Renal cortex interstitium (tissue), 11 donors: ENCODE measurements at regions not wholly inside any gene's neighbourhood (a gene's known extent, or its start where the extent isn't known, plus 50 kb on each side); places are given as distances from the start of the nearest gene placed in this dataset.
"Not testable (repeated sequence)": the region's sequence is repeated elsewhere in the genome, so short reads cannot be mapped to it uniquely, and the experiment has no call there.

Source experiments
- DNase-seq, 11 donors: peaks; one replicate each; pipeline ENCODE4 v3.0.0-alpha.2; 2013; ENCODE audit warnings: low read depth in 9 of 11, low spot score in 4 of 11; ENCODE audit errors: extremely low read depth in 1 of 11

DNA sequence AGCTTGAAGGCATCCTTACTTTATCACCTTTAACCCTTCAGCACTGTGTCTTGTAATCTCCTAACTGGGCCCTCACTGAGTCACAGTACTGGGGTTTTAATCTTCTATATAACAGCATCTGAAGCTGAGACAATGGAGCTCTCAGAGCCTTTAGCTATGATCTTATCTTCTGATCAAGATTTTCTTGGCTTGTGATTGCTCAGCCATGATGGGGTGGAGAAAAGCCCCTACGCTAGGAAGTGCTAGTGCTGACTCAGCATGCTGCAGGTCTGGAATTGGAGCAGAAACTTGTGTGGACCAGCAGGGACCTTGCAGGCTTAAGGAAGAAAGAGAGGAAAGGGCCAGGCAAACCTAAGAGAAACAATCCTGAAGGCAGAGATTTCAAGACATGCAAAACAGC, 71.7 kb upstream of the EED start:
- no peak for DNase-seq

DNA sequence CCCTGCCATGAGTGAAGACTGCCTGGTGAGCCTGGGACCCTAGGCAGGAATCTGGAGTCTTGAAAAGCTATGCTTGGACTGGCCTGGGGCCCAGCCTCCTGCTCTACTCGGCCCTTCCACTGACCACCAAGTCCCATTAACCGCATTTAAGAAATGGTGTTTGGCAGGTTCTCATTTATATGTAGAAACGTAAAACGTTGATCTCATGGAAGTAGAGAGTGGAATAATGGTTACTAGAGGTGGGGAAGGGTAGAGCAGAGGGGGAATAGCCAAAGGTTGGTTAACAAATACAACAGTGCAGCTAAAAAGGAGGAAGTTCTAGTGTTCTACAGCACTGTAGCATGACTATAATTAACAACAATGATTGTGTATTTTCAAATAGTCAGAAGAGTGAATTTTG, 72.9 kb upstream of the EED start:
- DNase-seq, result no peak

DNA sequence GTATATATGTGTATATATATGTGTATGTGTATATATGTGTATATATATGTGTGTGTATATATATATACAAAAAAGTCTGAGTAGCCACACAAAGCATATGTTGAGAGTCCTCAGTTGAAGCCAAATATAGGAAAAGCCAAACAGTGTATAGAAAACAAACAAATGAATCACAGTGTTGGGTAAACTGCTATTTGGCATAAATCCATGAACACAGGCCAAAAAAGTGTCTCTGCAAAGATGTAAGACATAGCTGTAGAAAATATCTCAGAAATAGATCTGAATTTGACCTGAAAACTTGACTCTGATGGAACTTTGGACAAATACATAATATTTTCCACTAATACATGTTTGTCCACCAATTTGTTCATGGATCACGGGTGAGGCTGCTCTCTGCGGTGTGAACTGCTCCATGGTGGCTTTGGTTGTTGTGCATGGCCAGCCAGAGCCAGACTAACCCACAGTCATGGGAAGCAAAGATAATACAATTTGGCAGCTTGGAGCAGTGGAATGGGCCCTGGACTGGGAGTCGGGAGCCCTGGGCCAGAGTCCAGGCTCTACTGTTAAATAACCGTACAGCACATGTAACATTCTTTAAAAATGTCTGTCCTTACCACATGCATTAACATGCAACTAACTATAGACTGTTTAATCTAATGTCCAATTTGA, 76.9 kb upstream of the EED start:
- no peak for DNase-seq

DNA sequence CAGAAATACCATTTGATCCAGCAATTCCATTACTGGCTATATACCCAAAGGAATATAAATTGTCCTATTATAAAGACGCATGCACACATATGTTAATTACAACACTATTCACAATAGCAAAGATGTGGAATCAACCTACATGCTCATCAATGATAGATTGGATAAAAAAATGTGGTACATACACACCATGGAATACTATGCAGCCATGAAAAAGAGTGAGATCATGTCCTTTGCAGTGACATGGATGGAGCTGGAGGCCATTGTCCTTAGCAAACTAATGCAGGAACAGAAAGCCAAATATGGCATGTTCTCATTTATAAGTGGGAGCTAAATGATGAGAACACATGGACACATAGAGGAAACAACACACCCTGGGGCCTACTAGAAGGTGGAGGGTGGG, 78.3 kb upstream of the EED start:
- not testable (repeated sequence) for DNase-seq

DNA sequence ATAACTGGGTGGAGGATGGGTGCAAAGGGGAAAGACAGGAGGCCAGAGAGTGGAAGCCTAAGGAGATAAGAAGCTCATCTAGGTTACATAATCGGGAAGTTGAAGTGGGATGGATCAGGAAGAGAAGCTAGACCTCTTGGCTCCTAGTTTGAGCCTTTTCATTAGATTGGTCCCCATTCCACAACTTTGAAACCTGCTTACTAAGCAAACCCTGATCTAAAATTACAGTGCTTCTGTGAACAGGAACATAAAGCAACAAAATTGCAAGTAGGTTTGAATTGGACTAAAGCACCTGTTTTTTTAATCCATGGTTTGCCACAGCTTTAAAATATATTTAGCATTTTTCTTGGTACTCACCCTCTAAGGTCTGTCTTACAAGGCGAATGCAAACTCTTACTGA, 80.4 kb upstream of the EED start:
- DNase-seq, result no peak

DNA sequence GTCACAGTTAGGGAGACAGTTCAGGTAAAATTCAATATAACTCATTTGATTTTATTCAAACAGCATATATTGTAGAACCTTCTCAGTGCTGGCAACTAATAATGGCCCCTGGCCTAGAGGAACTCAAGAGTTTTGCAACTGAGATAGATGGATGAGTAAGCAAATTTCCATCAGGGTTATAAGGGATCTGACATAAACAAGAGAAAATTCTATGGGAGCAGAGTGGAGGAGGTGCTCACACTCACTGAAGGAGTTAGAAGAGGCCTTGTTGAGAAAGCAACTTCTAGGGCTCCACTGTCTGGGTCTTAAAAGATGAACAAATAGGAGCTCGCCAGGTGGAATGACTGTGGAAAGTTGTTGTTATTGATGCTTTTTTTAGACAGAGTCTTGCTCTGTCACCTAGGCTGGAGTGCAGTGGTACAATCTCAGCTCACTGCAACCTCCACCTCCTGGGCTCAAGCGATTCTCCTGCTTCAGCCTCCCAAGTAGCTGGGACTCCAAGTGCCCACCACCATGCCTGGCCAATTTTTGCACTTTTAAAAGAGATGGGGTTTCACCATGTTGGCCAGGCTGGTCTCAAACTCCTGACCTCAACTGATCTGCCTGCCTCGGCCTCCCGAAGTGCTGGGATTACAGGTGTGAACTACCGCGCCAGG, 81.2 kb upstream of the EED start:
- DNase-seq, result not testable (repeated sequence)

DNA sequence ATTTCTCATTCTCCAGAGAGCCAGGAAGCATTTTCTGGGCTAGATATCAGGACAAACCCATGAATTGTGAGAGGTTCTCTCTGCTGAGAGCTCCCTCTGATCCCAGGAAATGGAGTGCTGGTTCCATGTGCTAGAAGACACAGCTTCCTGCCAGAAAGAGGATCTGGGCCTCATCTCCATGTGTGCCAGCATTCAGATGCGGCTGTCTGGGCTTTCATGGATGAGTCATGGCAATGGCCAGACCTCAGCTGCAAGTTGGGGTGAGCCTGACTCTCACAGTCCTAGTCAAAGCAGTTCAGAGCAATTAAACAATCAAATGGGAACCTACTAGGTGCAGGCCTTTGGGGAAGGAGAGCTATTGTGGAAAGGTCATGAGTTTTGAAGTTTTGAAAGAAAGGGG, 82.3 kb upstream of the EED start:
- no peak for DNase-seq

DNA sequence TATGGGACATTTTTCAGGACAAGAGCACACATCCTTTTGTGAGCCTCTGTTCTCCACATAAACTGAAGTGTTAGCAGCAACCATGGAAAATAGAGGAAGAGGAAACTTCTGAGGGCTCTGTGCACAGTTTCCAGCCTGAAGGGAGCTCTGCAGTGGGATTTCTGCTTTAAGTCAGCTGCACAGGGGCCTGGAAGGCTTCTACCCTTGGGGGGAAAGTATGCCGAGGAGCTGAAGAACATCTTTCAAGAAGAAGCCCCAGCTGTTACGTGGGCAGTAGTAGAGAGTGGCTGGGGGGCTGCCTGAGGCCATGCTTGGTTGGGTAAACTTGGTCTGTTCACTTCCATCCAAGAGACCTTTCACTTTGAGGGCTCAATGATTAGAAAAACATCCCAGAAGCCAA, 82.7 kb upstream of the EED start:
- no peak for DNase-seq

DNA sequence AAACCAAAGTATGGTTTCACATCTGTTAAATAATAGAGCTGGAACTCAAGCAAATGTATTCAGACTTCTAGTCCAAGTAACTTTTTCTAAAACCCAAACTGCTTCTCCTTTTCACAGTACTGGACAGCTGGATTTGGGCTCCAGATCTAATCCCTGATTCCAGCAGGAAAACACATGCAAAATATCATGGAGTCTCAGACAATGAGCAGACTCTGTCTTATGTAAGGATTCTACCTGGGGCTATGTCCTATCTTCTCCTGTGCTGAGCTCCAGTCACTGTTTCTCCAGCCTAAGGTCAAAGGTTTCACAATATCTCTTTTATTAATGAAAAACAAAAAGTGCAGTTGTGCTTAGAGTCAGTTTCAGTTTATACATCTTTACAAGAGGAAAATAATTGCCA, 83.2 kb upstream of the EED start:
- DNase-seq, result no peak

DNA sequence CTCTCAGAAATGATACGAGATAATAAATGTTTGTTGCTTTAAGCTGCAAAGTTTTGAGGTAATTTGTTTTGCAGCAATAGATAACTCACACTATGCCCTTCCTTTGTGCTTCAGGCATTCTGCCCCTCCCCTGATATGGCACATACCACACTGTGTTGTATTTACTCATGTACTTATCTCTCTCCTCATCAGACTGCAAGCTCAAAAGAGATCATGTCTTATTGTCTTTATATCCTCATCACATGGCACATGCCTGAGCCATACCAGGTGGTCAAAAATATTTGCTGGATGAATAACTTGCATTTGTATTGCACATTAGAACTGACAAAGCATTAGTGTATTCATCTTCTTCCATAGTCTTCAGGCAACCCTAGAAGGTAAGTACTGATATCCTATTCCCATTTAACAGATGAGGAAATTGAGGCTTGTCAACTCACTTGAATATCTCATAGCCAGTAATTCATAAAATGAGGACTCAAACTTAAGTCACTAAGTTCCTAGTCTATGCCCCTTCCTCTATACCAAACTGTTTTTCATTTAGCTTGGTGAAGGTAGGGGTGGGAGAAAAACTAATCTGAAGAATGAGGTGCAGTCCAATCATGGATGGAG, 83.9 kb upstream of the EED start:
- no peak for DNase-seq

DNA sequence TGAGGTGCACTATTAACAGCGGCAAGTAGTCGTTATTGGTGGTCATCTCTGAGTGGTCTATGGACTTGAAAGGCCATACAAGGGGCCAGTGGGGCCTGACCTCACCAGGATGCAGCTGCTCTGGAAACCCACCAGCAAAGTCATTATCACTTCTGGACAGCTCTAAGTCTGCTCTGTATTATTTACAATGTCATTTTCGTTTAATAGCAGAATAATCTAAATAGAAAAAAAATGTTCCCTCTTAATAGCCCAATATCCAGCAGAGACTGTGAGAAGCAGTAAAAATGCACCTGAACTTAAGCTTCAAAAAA, 85.0 kb upstream of the EED start:
- no peak for DNase-seq

DNA sequence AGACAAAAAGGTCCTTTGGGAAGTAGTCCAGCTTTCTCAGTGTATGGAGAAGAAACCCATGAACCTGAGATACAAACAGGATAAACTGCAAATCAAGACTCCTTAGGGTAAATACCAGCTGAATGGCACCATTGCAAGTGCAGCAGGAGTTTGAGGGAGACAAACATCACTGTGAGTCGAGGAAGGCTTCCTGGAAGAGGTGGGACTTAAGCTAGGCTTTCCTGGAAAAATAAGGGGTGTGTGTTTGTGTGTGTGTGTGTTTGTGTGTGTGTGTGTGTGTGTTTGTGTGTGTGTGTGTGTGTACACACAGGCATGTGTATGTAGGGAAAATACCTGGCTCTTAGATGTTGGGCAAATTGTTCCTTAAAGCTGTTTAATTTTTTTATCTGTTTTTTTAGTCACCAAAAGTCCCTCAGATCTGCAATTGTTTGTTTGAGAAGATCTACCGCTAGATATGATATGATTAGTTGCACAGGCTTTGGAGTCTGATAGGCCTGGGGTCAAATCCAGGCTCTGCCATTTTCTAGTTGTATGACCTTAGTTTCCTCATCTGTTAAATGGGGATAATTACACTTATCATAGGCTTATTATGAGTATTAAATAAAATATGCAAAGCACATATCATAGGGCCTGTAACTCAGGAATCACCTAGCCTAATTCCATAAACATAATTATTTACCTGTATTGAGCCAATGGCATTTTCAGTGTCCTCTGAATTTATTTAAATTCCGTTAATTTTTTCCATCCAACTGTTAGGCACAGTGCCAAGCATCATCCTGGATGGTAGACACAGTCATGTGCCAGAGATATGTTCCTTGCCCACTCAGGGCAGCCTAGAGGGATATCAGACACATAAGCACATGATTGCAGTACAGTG, 85.6 kb upstream of the EED start:
- no peak for DNase-seq

DNA sequence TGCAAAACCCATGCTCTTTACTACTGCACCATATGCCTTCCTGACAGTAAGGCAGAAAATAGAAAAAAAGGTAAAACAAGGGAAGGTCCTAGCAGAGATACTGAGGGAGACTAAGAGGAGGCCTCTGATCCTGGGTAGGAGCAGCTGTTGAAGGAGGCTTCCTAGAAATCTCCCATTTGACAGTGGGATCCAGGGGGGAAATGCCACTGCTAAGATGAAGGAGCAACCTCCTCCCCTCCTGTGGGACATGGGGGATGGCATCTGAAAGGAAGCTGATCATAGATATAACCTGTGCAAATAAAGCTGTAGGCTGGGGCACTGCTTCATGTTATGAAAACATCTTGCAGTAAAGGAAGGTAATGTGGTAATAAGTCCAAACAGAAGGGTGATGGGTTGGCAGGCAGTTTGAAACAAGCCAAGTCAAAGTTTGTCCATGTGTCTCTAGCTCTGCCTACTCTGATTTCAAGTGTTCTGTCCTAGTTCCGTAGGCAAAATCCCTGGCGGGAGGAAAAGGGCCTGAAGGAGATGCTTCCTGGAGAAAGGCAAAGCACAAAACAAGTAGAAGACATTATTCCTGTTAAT, 86.7 kb upstream of the EED start:
- no peak for DNase-seq

DNA sequence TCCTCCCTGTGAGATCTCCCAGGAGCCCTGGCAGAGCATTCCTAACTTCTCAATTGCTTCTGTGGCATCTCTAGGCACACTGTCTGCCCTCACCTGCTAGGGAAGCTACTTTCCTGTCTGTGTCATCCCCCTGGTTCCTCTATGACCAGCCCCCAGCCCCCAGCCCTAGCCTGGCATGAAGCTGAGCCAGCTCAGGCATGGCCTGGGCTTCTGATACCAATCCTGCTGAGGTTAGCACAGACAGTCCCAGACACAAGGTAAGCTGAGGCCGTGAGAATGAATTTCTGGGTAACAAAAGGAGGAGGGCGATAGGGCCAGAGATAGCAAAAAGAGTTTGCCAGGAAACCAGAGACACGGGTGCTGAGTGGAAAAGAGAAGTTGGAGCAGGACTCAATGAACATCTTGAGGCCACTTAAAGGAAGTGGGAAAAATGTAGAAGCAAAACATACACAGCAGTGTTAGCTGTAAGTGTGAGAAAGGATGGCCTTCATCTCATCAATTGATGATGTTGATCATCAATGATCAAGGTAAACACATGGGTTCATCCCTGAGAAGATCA, 87.6 kb upstream of the PICALM start:
- DNase-seq, result no peak

DNA sequence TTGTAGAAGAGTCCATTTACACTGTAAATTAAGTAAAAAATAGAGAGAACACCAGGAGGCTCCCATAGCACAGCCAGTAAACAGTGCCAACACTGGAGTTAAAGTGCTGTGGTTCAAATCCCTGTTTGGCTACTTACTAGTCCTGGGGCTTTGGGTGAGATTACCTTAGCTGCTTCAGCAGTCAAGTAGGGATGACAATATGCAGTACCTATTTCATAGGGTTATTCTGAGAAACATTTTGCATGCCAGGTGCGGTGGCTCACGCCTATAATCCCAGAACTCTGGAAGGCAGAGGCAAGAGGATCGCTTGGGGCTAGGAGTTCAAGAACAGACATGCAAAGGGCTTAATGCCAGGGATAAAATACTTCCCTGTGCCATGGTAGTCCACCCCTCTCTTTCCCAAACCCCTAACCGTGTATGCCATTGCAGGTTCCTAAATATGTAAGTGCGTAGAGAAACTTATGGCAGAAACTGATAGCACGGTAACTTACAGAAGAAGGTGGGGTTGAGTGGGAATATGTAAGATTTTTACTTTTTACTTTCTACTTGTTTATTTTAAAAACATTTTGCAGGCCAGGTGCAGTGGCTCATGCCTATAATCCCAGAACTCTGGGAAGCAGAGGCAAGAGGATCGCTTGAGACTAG, 86.4 kb upstream of the PICALM start:
- no peak for DNase-seq

DNA sequence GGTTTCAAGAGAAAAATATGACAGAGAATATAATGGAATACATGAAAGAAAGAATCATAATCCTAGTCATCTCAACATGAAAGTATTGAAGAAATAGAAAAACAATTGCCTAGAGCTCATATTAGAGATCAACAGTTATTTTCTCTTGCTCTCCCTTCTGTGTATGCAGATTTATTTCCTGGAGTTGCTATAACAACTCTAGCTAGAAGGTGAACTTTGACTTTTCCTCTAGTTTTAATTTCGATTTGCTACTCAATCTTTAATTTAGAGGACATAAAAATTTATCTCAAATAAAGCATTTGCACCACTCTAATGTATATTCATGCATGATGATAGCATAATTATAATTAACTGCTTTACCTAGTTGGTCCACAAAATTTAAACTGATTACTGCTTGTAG, 84.6 kb upstream of the PICALM start:
- DNase-seq, result no peak

DNA sequence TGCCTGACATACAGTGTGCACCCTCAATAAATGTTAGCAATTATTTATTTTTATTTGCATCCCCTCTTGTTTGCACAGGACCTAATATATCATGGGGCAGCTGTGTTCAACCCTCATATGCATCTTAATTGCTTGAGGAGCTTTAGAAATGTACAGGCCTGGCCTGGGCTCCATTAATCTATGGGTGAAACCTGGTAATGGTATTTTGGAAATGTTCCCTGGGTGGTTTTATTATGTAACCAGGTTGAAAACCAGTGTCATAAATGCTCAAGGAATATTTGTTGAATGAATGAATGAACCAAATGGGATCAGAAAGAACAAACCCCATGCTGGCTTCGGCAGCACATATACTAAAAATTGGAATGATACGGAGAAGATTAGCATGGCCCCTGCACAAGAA, 84.0 kb upstream of the PICALM start:
- DNase-seq, result no peak

DNA sequence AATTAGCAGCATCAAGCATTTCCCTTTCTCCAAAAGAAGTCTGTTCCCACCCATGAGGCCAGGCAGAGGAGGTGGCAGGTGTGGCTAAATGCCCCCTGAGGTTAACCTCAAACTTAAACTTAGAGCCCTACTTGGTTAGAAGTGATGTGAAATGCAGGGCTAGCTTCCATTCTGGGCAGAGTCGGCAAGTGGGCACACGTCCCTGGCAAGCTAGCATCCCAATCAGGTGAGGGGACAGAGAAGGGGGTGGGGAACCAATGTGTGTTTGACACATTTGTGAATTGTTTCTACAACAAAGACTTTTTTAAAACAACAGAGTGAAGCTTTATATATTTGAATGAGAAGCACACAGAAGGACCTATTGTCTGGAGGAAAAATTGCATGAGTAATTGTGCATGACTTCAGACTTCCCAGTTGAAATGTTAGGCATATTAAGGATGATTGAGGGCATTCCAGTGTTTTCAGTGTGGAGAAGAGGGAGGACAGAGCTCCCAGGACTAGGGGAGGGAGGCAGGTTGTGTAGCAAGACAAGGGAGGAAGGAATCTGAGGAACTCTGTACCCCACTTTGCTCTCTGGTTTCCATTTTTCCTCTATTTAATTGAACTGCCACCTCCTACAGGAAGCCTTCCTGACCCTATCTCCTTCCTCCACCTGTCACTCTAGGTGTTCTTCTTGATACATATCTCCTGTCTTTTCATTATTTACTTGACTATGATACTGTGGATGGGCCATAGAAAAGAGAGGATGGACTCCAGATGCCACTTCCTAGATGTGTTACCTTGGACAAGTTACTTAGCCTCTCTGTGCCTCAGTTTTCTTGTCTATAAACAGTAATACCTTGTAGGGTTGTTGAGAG, 83.3 kb upstream of the PICALM start:
- DNase-seq, result no peak
